WTC11 (cell line): ENCODE measurements at regions not wholly inside any gene's neighbourhood (a gene's known extent, or its start where the extent isn't known, plus 50 kb on each side); places are given as distances from the start of the nearest gene placed in this dataset.

ENCODE experiments used
- CREM ChIP-seq: sonication (generic); formaldehyde crosslinking; IDR thresholded peaks from 2 replicates; pipeline ENCODE4 v1.8.1; 2022; ENCODE audit warnings: mild to moderate bottlenecking, missing genetic modification reagents, moderate library complexity
- FOXP4 ChIP-seq: sonication (generic); formaldehyde crosslinking; IDR thresholded peaks from 2 replicates; pipeline ENCODE4 v1.8.0; 2022; ENCODE audit warnings: mild to moderate bottlenecking, missing genetic modification reagents
- TF ChIP-seq, protein P1 (sequence below): fragments of 200-600 bp; IDR thresholded peaks from 2 replicates; pipeline ENCODE4 v1.8.0; 2022; ENCODE audit warnings: antibody characterized with exemption
- TF ChIP-seq, protein P2 (sequence below): sonication (generic); formaldehyde crosslinking; IDR thresholded peaks from 2 replicates; pipeline ENCODE4 v1.8.1; 2022; ENCODE audit warnings: missing genetic modification reagents, borderline replicate concordance

DNA sequence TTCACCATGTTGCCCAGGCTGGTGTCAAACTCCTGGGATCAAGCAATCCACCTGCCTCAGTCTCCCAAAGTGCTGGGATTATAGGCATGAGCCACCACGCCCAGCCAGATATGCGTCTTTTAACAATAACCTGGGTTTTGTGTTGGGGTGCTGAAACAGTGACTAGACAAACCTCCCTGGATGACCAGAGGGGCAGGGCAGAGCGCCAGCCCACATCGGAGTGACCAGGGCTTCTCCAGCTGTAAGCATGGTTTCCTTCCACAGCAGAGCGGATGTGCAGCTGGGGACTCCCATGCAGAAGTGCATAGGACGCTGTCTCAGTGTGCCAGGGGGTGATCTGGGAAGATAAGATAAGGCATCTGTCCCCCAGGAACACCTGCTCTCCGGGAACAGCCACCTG, 244.9 kb downstream of the IRX2 start:
- TF ChIP-seq, protein P1, sequence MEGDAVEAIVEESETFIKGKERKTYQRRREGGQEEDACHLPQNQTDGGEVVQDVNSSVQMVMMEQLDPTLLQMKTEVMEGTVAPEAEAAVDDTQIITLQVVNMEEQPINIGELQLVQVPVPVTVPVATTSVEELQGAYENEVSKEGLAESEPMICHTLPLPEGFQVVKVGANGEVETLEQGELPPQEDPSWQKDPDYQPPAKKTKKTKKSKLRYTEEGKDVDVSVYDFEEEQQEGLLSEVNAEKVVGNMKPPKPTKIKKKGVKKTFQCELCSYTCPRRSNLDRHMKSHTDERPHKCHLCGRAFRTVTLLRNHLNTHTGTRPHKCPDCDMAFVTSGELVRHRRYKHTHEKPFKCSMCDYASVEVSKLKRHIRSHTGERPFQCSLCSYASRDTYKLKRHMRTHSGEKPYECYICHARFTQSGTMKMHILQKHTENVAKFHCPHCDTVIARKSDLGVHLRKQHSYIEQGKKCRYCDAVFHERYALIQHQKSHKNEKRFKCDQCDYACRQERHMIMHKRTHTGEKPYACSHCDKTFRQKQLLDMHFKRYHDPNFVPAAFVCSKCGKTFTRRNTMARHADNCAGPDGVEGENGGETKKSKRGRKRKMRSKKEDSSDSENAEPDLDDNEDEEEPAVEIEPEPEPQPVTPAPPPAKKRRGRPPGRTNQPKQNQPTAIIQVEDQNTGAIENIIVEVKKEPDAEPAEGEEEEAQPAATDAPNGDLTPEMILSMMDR: no peak
- no peak for TF ChIP-seq CREM (CRISPR knock-in tag)
- TF ChIP-seq, protein P2, sequence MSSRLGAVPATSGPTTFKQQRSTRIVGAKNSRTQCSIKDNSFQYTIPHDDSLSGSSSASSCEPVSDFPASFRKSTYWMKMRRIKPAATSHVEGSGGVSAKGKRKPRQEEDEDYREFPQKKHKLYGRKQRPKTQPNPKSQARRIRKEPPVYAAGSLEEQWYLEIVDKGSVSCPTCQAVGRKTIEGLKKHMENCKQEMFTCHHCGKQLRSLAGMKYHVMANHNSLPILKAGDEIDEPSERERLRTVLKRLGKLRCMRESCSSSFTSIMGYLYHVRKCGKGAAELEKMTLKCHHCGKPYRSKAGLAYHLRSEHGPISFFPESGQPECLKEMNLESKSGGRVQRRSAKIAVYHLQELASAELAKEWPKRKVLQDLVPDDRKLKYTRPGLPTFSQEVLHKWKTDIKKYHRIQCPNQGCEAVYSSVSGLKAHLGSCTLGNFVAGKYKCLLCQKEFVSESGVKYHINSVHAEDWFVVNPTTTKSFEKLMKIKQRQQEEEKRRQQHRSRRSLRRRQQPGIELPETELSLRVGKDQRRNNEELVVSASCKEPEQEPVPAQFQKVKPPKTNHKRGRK (CRISPR knock-in tag): no peak
- TF ChIP-seq FOXP4 (CRISPR knock-in tag): no peak
